Muscle layer of duodenum (tissue), 2 donors: ENCODE measurements at regions not wholly inside any gene's neighbourhood (a gene's known extent, or its start where the extent isn't known, plus 50 kb on each side); places are given as distances from the start of the nearest gene placed in this dataset.
"Not testable (repeated sequence)": the region's sequence is repeated elsewhere in the genome, so short reads cannot be mapped to it uniquely, and the experiment has no call there.

ENCODE experiments used
- H3K27ac ChIP-seq: one replicate; pipeline ENCODE4 v1.7.0; 2013; ENCODE audit warnings: mild to moderate bottlenecking, low read length
- H3K27me3 ChIP-seq: one replicate; pipeline ENCODE4 v1.7.0; 2013; ENCODE audit warnings: low read depth, mild to moderate bottlenecking, control low read depth, low read length
- H3K36me3 ChIP-seq, 2 donors: one replicate each; pipeline ENCODE4 v1.7.0; 2013; ENCODE audit warnings: low read length in 2 of 2, control low read depth in 1 of 2, mild to moderate bottlenecking in 1 of 2; ENCODE audit not compliant: insufficient read depth in 2 of 2, control insufficient read depth in 1 of 2
- H3K4me1 ChIP-seq, 2 donors: one replicate each; pipeline ENCODE4 v1.7.0; 2013; ENCODE audit warnings: low read length in 2 of 2, mild to moderate bottlenecking in 2 of 2, control low read depth in 1 of 2, moderate library complexity in 1 of 2; ENCODE audit not compliant: insufficient read depth in 2 of 2, control insufficient read depth in 1 of 2
- H3K4me3 ChIP-seq, 2 donors: one replicate each; pipeline ENCODE4 v1.7.0; 2013; ENCODE audit warnings: low read length in 2 of 2, low read depth in 1 of 2, mild to moderate bottlenecking in 1 of 2
- H3K9me3 ChIP-seq, 2 donors: one replicate each; pipeline ENCODE4 v1.7.0; 2013; ENCODE audit warnings: low read length in 2 of 2, control low read depth in 1 of 2, mild to moderate bottlenecking in 1 of 2; ENCODE audit not compliant: control insufficient read depth in 1 of 2
- donor health status: healthy.

GRCh38 chr4:108428923-108429322, 191.5 kb upstream of the RPL34 start:
- H3K4me1 ChIP-seq = no peaks in the 10 kb centered on the region
- H3K36me3 ChIP-seq = no peaks in the 10 kb centered on the region
- no peaks in the 10 kb centered on the region for H3K27me3 ChIP-seq
- H3K4me3 ChIP-seq = no peak overlapping the region
- no peaks in the 10 kb centered on the region for H3K9me3 ChIP-seq
- no peak overlapping the region for H3K27ac ChIP-seq

DNA sequence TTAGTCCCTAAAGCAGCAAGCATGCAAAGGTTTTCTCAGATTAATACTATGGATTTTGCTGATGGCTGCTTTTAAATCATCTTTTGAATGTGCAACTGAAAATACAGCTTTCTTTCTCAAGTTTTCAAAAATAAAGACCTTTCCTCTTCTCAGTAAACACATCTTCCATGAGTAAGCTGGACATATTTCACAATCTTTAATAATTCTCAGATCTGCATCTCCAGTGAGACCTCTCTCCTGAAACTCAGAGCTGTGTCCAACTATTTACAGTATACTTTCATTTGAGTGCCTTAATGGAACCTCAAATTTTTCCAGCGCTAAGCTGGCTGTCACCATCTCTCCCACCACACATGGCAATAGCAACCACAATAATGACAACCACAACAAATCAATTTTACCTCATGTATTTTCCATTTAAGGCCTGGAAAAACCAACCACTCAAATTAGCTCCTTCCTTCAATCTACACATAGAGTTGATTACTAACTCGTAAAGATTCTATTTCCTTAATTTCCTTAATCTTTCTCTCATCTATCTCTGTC, 192.4 kb upstream of the RPL34 start:
- Histone ChIP-seq H3K27ac (no peak overlapping the region), H3K27me3 (no peaks in the 10 kb centered on the region), H3K9me3 (no peaks in the 10 kb centered on the region)

DNA sequence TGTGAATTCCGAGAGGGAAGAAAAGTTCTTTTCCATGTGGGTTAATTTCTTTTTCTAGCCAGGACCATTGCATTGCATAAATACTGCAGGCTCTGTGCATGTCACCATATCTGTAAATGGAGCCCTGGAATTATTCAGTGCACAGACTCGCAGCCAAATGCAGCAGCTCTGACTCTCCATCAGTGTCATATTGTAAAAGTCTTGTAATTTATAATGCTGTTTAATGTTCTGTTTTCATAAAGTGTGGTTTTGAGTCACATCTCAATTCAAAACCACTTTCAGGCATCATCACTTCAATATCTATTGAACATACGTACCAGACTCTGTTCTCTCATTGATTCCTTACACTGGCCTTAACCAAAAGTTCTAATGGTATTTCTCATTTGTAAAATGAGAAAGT, 193.9 kb upstream of the RPL34 start:
- Histone ChIP-seq H3K9me3 (peaks cover 4 to 8% of the 10 kb centered on the region in 2 donors), H3K27me3 (no peaks in the 10 kb centered on the region), H3K36me3 (no peaks in the 10 kb centered on the region), H3K4me3 (no peak overlapping the region), H3K27ac (no peak overlapping the region), H3K4me1 (no peaks in the 10 kb centered on the region)

More for the DNA sequence above, 192.4 kb upstream of the RPL34 start:
- Histone ChIP-seq H3K36me3 (no peaks in the 10 kb centered on the region), H3K4me1 (no peaks in the 10 kb centered on the region), H3K4me3 (no peak overlapping the region)

DNA sequence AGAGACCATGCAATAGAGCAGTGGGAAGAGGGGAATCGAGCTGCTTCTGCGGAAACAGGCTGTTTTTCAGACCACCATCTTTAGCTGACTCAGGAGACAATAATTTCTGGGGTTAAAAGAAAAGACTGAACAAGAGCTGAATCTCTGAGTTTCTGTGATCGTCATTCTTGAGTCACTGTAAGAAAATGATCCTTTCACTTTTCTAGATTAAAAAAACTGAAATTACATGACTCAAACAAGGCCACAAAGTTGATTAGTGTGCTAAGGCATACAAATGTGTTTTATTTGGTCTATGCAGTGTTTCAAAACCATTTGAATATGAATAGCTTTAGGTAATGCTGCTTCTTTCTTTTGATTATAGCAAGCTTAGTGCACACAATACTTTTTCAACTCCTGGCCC, 194.4 kb upstream of the RPL34 start:
- Histone ChIP-seq H3K27ac (no peak overlapping the region), H3K27me3 (no peaks in the 10 kb centered on the region), H3K4me1 (no peaks in the 10 kb centered on the region), H3K9me3 (peaks cover 4 to 8% of the 10 kb centered on the region in 2 donors), H3K4me3 (no peak overlapping the region), H3K36me3 (no peaks in the 10 kb centered on the region)

GRCh38 chr4:108417923-108418322, 202.5 kb upstream of the RPL34 start:
- Histone ChIP-seq H3K4me1 (no peaks in the 10 kb centered on the region), H3K27me3 (no peaks in the 10 kb centered on the region), H3K36me3 (no peaks in the 10 kb centered on the region), H3K4me3 (no peak overlapping the region), H3K27ac (no peak overlapping the region), H3K9me3 (peaks cover 4 to 8% of the 10 kb centered on the region in 2 donors)

GRCh38 chr4:108416831-108417230, 203.5 kb upstream of the RPL34 start:
- no peaks in the 10 kb centered on the region for H3K9me3 ChIP-seq
- H3K4me3 ChIP-seq = no peak overlapping the region
- H3K27ac ChIP-seq = no peak overlapping the region
- H3K4me1 ChIP-seq = no peaks in the 10 kb centered on the region
- H3K27me3 ChIP-seq = no peaks in the 10 kb centered on the region
- no peaks in the 10 kb centered on the region for H3K36me3 ChIP-seq

- no peaks in the 10 kb centered on the region for H3K9me3 ChIP-seq
- H3K36me3 ChIP-seq = no peaks in the 10 kb centered on the region
- no peaks in the 10 kb centered on the region for H3K27me3 ChIP-seq
- H3K4me3 ChIP-seq = no peak overlapping the region
- no peak overlapping the region for H3K27ac ChIP-seq
- no peaks in the 10 kb centered on the region for H3K4me1 ChIP-seq
Observed at GRCh38 chr4:108415389-108415788, 205.0 kb upstream of the RPL34 start.

- H3K4me3 ChIP-seq = no peak overlapping the region
- H3K4me1 ChIP-seq = no peaks in the 10 kb centered on the region
- H3K9me3 ChIP-seq = no peaks in the 10 kb centered on the region
- no peaks in the 10 kb centered on the region for H3K27me3 ChIP-seq
- H3K36me3 ChIP-seq = no peaks in the 10 kb centered on the region
- H3K27ac ChIP-seq = no peak overlapping the region
Observed at GRCh38 chr4:108411836-108412235, 208.5 kb upstream of the RPL34 start.

DNA sequence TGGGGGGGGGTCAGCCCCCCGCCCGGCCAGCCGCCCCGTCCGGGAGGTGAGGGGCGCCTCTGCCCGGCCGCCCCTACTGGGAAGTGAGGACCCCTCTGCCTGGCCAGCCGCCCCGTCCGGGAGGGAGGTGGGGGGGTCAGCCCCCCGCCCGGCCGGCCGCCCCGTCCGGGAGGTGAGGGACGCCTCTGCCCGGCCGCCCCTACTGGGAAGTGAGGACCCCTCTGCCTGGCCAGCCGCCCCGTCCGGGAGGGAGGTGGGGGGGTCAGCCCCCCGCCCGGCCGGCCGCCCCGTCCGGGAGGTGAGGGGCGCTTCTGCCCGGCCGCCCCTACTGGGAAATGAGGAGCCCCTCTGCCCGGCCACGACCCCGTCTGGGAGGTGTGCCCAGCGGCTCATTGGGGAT, 210.7 kb upstream of the RPL34 start:
- not testable (repeated sequence) for H3K4me1 ChIP-seq, H3K27ac ChIP-seq, H3K9me3 ChIP-seq, H3K36me3 ChIP-seq, H3K4me3 ChIP-seq, H3K27me3 ChIP-seq

DNA sequence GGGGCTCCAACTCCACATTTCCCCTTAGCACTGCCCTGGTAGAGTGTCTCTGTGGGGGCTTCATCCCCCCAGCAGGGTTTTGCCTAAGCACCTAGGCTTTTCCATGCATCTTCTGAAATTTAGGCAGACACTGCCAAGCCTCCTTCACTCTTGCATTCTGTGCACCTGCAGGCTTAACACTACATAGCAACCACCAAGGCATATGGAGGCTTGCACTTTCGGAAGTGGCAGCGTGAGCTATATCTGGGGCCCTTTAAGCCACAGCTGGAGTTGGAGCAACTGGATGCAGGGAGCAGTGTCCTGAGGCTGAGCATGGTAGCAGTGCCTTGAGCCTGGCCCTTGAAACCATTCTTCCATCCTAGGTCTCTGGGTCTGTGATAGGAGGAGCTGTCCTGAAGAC, 214.8 kb upstream of the RPL34 start:
- H3K27ac ChIP-seq = no peak overlapping the region
- H3K4me3 ChIP-seq = no peak overlapping the region
- peaks cover 0 to 6% of the 10 kb centered on the region in 2 donors for H3K9me3 ChIP-seq
- H3K4me1 ChIP-seq = no peaks in the 10 kb centered on the region
- no peaks in the 10 kb centered on the region for H3K27me3 ChIP-seq
- H3K36me3 ChIP-seq = no peaks in the 10 kb centered on the region

DNA sequence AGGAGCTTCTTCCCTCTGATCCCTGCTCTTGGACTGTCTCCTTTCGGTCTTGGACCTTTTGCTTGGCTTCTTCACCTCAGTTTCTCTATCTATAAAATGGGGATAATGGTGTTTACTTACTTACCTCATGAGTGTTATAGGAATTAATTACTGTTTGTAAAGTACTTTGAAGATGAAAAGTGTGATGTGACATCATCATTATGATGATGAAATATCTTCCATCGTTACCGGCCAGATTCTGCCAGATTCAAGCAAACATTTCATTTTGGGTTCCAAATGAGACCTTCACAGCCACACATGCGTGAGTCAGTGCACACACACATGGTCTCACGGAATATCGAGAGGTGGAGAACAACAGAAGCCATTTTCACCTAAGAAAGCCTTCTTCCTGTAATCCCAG, 220.1 kb upstream of the RPL34 start:
- H3K36me3 ChIP-seq = no peaks in the 10 kb centered on the region
- H3K4me3 ChIP-seq = no peak overlapping the region
- no peak overlapping the region for H3K27ac ChIP-seq
- no peaks in the 10 kb centered on the region for H3K4me1 ChIP-seq
- peaks cover 0 to 2% of the 10 kb centered on the region in 2 donors for H3K9me3 ChIP-seq
- H3K27me3 ChIP-seq = no peaks in the 10 kb centered on the region

DNA sequence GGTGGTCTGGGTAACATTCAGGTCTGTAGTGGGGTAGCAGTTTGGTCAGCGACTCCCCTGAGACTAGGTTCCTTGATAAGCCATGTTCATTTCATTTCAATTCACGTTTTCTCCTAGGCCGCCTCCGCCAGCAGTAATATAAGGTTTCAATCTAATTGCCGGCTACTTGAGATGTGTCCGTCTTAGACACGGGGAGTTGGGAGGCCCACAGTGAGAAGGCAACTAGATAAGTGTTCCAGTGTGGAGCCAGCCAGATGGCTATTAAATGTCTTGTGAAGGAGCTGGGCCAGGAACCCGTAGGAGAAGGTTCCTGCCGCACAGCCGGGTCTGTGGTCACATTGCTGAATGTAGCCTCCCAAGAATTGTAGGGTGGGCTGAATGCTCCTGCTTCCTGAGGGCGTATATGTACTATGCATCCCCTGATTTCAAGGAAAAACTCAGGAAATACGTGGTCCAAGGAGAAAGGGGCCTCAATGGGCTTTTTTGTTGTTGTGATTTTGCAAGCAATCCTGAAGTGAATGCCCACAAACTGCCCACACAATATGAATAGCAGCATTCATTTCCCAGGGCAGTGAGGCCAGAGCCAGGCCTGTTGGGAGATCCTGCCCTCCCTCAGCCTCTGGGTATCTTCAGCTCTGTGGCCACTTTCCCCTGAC, 220.6 kb upstream of the RPL34 start:
- no peaks in the 10 kb centered on the region for H3K4me1 ChIP-seq

More for the DNA sequence above, 220.6 kb upstream of the RPL34 start:
- Histone ChIP-seq H3K4me3 (no peak overlapping the region), H3K27ac (no peak overlapping the region), H3K36me3 (no peaks in the 10 kb centered on the region), H3K9me3 (no peaks in the 10 kb centered on the region), H3K27me3 (no peaks in the 10 kb centered on the region)
